HuH-7.5 (cell line): ENCODE measurements at regions not wholly inside any gene's neighbourhood (a gene's known extent, or its start where the extent isn't known, plus 50 kb on each side); places are given as distances from the start of the nearest gene placed in this dataset.

Experiments used
- DNase-seq: peaks from one replicate; pipeline ENCODE4 v3.0.0; 2011; ENCODE audit warnings: low spot score

DNA sequence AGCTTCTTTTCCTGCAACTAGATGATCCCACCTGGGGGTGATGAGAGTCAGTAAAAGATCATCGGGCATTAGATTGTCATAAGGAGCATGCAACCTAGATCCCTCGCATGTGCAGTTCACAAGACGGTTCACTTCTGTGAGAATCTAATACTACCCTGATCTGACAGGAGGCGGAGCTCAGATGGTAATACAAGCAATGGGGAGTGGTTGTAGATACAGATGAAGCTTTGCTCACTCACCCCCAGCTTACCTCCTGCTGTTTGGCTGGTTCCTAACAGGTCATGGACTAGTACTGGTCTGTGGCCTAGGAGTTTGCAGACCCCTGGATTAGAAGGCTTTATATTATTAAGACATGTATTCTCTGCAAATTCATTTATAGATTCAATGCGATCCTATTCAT is 181.6 kb upstream of the MGMT start:
- no peak for DNase-seq

DNA sequence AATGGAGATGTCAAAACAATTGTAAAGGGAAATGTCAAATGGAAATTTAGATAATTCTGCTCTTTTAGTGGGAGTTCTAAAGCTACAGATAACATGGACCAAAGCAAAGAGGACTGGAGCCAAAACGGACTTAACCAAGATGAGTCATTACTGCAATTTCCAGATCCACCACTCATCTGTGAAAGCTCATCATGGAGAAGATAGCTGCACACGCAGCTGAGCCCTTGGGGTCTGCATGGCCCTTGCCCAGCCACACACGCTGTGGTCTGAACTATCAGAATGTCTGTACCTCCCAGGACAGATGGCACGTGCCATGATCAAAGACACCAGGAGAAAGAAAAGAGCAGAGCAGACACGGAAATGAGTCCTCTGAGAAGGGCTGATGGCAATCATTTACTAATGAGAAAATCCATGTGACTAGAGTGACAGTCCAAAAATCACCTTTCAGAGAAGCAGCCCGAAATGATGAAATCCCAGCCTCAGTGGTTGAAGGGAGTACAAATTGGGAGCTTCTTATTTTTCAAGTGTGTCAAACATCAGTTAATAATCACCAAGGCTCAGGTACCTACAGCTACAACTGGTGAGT is 177.9 kb upstream of the MGMT start:
- no peak for DNase-seq

DNA sequence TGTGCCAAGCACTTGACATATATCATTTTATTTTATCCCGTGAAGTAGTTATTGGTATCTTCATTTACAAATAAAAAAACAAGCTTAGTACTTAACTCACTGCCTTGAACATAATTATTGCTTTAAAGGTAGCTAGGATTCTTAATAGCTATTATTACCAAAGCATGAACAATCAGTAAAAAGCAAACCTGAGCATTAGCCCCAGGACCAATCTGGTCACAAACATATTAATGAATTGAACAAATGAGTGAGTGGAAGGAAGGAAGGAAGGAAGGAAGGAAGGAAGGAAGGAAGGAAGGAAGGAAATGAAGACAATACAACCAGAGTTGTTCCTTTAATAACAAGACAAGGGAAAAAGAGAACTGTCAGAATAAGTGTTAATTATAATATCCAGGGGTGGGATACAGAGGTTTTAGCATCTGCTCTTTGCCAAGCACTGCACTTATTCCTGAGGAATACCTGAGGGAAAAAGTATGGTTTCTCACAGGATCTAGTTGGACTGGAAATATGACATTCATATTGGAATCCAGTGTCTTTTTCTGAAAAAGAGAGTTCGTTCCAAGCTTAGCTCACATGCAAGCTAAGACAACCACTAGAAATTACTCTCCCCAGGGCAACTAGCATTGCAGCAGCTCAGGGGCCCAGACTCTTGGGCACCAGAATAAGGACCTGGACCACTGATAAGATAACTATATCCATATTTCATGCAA is 172.9 kb upstream of the MGMT start:
- DNase-seq = no peak

DNA sequence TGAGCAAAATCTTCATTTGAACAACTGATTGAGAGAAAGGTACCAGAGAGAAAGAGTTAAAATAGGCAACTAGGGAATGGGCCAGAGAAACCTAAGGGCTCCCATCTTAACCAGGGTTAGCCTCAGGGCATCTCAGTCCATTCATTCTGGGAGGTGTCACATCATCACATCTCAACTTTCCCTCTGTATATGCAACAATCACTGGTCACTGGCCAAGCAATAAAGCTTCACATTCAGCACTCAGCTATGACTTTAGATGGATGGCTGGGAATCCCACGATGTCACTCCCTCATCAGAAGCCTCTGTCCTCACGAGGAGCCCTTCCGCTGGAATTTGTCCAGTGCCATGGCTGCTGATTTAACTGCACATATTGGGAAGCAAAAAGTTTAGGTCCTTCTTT is 172.1 kb upstream of the MGMT start:
- DNase-seq = no peak

DNA sequence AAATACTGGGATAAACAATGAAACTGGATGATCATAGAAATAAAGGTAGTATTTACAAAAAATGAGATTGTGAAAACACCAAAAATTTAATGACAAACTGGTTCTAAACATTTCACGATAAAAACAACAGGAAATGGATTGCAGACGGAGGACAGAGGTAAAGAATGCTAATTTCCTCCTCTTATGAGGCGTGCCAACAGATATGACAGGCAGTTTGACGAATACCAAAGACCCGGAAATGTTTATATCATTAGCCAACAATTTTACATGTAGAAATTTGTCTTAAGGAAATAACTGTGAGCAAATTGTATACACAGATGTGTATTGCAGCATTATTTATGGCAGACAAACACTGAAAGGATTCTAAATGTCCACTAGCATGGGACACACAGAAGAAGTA is 162.0 kb upstream of the MGMT start:
- no peak for DNase-seq

DNA sequence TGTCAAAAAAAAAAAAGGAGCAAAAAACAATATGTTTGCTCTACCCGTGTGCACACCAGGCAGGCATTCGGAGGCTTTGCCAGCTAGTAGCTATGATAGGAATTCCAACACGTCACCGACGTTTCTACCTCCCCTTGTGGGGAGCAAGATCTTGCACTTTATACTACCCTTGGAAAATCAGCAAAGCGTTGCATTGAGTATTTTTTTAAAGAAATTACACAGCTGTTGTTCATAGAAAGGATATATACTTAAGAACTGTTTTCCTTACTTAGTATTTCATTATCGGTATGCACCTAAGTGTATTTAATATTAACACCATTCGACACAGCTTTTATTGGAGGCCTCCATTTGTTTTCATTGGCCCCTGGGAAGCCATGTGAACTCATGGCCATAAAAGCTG is 159.9 kb upstream of the MGMT start:
- DNase-seq = no peak

DNA sequence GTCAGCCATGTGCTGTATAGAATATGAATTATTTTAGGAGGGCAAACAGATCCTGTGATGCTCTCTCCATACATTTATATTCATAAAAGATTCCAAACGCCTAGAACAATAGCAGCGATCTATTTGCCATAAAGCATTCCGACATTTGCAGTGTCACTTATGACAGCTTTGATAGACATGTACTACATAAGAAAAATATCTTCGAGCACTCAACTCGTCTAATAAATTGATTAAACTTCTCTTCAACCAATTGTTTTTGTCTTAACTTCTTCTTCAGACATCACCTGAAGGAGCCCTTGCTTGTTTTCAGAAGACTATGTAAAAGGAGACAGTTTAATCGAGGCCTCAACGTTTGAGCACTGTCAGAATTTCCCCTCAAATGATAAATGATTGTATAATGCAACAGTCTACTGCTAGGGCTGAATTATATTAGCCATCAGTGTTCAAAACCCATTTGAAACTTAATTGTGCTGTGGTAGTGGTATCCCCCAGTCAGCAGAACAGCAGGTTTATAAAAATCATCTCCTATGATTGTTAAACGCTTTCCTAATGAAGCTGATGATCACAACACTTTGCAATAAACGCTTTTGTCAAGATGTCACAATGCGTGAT is 158.0 kb upstream of the MGMT start:
- DNase-seq = no peak

DNA sequence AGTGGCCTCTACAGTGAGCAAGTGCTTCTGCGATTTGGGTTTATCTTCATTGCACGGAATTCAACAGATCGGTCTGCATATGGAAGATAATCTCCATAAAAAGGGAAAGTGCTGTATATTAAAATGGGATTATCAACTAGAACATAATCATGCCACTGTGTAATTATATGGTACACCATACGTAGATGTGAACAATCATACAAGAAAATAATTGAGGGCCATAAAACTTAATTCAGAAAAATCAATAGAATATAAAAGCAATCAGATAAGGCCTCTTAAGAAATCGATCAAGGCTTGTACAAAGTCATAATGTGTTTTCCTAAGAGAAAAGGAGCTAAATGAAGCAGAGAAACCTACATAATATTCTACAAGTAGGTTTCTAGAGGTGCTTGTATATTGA is 157.5 kb upstream of the MGMT start:
- no peak for DNase-seq

DNA sequence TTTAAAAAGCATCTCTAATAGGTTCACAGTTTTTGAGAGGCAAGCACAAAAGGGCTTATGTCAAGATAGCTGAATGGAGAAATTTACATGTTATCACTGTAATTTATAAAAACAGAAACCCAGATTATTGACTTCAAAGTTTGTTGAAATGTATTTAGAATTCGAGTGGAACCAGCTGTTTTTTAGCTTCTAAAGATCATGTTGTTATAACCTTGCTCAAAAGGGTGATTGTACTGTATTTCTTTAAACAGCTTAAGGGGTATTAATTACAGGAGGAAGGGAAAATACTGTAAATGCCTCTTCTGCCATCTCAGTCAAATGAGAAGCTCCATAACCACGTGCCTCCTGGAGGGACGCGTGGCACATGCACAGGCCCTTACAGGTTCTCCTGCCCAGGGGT is 156.2 kb upstream of the MGMT start:
- no peak for DNase-seq

DNA sequence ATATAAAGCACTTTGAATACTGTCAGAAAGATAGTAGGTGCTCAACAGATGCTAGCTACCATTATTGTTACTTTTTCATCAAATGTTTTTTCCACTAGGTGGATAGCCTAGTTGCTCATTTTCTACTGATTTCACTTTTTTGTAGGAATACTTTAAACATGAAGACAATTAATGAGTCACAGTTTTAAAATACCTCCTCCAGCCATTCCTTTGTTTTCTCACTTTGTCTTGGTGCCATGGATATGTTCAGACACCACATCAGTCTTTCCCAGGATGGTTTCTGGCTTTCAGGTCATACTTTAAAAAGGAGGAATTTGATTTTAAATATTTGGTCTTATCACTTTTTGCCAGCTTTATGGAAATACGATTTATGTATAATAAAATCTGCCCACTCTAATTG is 147.1 kb upstream of the MGMT start:
- DNase-seq = no peak

DNA sequence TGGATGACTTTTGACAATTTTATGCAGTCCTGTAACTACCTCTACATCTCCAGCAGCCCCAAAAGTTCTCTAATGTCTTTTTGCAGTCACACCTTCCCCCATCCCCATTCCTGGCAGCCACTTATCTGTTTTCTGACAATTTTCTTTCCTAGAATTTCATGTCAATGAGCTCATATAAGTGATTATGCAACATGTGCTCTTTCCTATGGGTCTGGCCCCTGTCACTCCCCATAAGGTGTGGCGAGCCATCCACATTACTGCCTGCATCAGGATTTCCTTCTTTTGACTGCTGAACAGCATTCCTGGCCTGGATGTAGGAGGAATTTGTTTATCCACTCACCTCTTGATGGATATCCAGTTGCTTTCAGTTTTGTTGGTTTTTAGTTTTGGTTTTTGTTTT is 146.7 kb upstream of the MGMT start:
- no peak for DNase-seq

DNA sequence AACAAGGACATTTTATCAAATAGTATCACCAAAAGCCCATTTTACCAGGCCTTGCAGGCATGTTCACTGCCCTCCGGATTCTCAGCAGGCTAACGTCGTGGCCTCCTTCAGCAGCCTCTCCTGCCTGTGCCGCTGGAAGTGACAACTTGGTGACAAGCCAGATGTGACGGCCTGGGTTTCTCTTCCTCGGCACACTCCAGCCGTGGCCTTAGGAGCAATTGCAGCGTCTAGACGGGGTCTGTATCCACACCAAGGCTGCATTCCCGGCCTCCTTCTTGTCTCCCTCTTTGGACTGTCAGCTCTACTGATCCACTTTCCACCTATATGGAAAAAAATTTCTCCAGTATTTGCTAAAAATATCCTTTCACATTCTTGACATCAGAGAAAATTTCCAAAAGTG is 145.3 kb upstream of the MGMT start:
- no peak for DNase-seq

DNA sequence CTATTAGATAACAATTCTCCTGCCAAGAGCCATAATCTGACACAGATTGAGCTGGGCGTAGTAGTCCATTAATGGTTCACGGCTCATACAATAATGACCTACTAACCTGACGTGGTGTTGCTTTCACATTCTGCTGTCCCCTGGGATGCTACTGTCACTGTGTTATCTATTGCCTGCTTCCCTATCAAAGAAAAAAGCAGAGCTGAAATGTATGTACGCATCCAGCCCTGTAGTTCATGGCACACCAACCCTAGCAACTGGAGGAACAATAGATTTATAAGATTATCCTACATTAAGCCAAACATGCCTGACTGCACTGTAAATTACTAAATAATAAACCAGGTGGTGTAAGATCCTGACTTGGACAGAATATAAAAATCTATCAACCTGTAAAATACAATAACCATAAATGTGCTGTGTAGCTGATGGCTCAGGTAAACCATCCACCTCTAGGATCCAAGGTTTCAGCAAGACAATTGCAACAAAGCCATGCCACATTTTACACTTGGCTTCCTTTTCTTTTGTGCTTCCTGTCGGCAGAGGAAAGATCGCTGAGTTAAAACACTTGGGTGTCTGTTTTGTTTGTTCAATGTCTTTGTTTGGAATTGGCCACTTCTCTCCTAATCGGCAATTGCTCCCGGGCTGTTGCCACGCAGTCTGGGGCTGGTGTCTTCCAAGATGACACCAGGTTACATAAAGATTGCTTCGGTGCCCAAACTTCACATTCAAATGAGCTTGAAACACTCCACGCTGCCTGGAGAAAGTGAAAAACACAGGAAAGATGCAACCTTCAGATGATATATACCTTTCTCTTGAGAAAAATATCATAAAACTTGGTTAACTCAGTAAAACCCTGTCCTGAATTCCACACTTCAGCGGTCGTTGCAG is 143.9 kb upstream of the MGMT start:
- DNase-seq = no peak

DNA sequence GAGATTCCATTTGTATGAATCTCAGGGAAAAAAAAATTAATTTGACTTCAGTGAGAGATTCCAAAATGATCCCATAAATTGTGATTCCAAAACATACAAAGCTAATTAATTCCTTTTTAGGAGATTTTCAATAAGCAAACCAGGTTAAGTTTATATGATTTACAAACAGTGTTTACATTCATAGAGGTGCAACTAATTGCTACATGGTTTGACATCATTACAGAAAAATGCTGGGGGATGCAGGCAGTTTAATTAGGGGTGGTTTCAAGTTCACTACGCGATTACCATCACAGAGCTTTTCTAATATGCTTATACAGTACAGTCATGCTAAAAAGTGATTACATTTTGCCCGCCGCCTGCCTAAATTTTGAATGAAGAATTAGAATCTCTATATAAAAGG is 143.2 kb upstream of the MGMT start:
- DNase-seq = no peak

DNA sequence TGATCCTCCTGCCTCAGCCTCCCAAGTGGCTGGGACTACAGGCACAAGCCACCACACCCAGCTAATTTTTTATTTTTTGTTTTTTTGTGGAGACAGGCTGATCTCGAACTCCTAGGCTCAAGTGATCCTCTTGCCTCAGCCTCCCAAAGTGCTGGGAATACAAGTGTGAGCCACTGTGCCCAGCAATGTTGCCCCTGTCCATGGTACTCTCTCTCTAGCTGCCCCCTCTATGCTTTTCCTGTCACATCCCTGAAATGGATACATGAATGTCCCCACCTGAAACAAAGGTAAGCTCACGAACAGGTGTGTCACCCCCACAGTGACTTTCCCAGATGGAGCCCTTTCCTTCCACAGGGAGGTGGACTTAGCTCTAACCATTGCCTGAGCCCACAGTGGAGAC is 141.1 kb upstream of the MGMT start:
- no peak for DNase-seq

DNA sequence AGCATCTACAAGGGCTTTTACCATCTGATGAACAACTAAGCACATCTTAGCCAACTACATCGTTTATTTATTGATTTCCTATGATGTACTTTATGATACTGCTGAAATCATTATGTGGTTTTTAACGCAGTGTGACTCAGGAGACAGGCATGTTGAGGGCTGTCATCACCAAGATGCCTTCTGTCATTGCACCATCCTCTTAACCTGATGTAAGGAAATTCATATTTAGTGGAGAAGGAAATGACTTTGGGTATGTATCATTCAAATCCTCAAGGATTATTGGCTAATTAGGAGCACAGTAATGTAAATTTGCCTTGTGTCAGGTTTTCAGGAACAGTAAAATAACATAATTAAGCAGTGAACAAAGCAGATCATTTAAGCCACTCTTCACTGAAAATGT is 138.5 kb upstream of the MGMT start:
- DNase-seq = no peak

DNA sequence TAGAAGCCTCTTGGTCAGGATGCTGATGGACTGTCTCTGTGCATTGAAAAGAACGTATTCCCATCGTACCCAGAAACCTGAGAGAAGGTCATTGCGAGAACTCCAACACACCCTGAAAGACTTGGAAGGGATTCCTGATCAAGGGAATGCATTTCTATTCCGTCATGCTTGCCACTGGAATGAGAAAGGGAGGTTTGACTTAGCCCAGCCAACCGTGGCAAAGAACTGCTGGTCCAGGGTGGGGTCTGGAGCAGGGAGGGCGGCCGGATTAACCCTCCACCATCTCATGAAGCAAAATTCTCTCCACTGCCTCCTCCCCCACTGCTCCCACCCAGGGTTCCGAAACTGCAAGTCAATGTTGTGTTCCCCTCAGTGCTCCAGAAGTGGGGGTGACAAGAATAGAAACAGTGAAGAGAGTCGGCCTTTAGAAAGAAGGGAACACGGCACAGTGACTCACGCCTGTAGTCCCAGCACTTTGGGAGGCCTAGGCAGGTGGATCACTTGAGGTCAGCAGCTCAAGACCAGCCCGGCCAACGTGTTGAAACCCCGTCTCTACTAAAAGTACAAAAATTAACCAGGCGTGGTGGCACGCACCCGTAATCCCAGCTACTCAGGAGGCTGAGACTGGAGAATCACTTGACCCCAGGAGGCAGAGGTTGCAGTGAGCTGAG is 137.5 kb upstream of the MGMT start:
- no peak for DNase-seq

DNA sequence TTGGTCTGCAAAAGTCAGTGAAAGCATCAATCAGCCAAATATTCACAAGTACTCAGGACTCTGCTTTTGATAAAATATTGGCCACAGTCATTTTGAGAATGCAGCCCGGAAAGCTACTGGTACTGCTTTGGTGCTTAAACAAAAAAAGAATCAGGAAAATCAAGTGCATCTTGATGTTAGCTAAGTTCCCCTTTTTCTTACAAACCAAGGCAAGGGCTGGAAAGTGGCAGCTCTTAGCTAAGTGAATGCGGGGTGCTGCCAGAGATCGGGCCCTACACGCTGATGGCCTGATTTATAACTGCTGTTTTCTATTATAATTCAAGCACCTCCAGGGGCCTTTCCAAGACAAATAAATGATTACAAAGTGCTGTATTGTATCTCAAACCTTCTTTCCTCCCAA is 136.8 kb upstream of the MGMT start:
- DNase-seq = no peak

DNA sequence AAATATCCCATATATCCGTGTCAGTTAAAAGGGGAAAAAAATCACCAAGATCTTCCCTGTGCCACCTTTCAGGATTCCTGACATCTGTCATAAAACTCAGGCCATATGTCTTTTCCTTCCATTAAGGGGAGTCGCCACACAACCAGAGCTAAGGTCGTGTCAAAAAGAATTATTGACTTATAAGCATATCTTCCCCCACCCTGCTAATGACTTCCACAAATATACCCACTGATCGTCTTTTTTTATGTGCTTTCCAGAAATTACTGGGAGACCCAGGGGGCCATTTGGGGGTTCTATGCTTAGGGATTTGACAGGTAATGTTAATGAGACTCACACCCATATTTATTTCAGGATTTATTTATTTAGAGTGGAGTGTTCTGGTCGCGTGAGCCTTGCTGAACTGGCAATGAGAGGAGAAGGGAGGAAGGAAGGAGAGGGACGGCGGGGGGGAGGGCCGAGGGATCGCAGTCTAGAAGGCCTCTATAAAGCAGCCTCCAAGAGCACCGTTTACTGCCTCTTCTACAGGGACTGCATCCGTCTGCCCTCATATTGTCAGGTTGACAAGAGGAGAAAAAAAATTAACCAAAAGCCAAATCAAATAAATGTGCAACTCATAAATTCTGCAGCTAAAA is 135.7 kb upstream of the MGMT start:
- no peak for DNase-seq

DNA sequence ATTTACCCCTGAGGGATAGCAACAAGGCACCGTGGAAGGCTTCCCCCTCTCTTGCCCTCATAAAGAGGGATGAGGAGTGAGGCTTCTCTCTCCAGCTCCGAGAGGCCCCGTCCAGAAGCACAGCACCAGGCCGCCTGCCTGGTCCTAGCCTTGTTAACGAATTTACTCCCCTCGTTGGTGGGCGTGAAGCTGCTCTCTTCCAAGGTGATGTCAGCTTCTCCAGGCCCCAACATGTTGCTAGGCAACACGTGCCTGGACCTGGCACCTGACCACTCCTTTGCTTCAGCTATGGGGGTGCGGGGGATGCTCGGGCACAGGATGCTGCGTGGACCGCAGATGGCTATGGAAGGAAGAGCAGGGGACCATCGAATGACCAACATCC is 135.2 kb upstream of the MGMT start:
- DNase-seq = no peak

DNA sequence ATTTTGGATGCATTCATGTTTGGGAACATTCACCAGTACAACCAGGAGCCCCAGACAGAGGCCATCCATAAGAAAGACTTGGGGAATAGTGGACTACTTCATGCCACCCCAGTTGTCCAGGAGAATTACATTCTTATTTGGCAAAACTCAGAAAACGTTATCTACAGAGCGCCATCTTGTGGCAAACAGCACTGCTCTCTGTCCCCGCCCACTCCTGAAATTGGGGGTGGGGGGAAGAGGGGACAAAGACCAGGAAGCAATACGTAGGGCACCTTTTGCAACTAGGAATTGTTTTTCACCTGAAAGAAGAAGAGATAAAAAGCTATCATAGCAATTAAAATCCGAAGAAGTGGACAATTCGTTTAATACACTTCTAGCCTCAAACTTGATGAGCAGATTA is 134.6 kb upstream of the MGMT start:
- no peak for DNase-seq

DNA sequence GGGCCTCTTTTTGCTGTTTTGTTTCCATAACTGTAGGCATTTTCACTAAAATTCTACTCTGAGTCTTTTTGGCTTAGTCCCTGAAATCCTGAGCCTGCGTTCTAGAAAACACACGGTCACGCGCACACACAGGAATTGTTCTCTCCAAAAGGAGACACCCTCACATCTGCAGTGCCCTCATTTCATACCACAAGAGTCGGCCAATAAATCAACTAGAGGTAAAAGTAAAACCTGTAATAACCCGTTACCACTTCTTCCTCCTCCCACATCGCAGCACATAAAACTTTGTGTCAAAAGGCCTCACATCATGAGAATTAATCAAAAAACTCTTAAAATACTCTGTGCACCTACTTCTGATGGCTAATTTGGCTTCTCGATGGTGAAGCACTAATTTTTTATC is 133.3 kb upstream of the MGMT start:
- no peak for DNase-seq
